ENCODE measurements at regions not wholly inside any gene's neighbourhood (a gene's known extent, or its start where the extent isn't known, plus 50 kb on each side); places are given as distances from the start of the nearest gene placed in this dataset.
A peak's percentile ranks its signal among the peaks of the same experiment; 100 is the strongest.

GRCh38 chr11:112355726-112356125 is 95.1 kb upstream of the PLET1 start:
- peak; percentile 53 for DNase-seq (ENCODE audit: low read depth)

DNA sequence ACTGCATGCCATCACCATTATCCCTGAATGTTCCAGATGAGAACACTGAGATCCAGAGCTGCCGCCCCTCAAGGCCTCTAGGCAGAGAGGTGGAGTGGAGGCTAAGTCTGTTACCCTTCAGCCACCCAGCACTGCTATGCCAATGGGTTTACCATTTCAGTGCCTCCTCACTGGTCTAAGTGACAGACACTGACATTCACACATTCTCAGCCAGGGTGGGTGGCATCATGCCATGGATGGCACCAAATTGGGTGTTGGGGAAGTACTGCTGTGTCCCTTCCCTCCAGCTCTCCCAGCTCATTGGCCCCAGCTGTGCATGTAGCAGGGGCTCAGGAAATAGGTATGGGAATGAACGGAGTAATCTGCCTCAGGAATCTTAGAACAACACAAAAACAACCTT is 96.8 kb upstream of the PLET1 start:
- DNase-seq (ENCODE audit: low read depth) = no peak

DNA sequence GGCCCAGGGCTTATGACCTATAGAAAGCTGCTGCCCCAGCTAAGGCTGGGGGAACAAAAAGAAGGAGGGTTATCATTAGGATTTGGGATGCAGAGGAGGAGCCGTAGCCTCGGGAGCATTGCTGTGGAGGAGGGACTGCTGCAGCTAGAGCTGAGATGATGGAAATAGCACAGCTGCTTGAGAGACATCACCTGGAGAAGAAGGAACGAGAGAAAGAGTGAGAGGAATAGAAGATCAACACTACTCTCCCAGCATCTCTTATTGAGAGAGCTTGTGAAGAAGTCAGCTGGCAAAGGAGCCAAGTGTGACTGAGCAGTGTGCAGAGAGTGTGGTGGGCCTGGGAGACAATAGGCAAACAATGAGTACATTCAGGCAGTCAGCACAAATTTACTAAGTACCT is 100.7 kb upstream of the PLET1 start:
- DNase-seq (ENCODE audit: low read depth) = no peak

GRCh38 chr11:112363527-112363926 is 102.9 kb upstream of the PLET1 start:
- DNase-seq (ENCODE audit: low read depth) = no peak

- peak; percentile 67 for DNase-seq (ENCODE audit: low read depth)
Observed at GRCh38 chr11:112364962-112365481, 104.4 kb upstream of the PLET1 start.

GRCh38 chr11:112366012-112366411 is 105.4 kb upstream of the PLET1 start:
- no peak for DNase-seq (ENCODE audit: low read depth)

- no peak for DNase-seq (ENCODE audit: low read depth)
Observed at GRCh38 chr11:112366777-112367176, 106.1 kb upstream of the PLET1 start.

GRCh38 chr11:112367461-112367860 is 106.8 kb upstream of the PLET1 start:
- no peak for DNase-seq (ENCODE audit: low read depth)

DNA sequence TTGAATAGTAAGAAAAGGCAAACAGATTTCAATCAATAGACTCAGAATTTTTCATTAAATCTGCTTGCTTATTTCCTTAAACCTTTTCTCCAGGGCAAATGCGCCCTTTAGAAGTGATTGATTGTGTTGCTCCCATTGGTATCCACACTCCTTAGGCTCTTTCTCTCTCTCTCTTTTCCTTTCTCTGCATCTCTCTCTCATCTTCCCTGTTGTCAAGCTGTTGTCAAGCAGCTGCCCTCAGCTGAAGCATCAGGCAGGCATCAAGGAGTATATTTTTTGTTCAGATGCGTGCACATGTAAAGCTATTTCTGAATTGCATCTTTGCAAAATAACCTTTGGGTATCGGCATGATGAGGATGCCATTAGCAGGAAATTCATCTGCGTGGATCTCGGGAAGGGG is 107.2 kb upstream of the PLET1 start:
- DNase-seq (ENCODE audit: low read depth) = no peak

DNA sequence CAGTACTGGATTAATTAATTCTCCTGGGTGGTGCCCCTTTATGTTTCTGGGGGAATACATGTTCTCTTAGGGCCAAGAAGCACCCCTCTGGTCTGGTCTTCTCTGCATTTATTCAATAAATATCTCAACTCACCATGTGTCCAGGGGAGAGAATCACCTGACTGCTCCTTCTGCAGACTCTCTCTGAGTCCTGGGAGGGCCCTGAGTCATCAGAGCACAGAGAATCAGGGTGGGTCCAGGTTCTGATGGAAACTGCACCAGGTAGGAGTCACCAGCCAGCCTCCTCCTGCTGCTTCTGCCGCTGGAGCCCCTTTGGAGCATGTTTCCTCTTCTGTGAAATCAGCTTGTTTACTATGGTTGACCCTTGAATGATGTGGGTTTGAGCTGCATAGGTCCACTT is 107.7 kb upstream of the PLET1 start:
- no peak for DNase-seq (ENCODE audit: low read depth)

GRCh38 chr11:112369374-112369773 is 108.7 kb upstream of the PLET1 start:
- DNase-seq (ENCODE audit: low read depth) = no peak

GRCh38 chr11:112369916-112370315 is 109.3 kb upstream of the PLET1 start:
- DNase-seq (ENCODE audit: low read depth) = no peak

- DNase-seq (ENCODE audit: low read depth) = no peak
Observed at GRCh38 chr11:112374486-112375140, 114.0 kb upstream of the PLET1 start.

DNA sequence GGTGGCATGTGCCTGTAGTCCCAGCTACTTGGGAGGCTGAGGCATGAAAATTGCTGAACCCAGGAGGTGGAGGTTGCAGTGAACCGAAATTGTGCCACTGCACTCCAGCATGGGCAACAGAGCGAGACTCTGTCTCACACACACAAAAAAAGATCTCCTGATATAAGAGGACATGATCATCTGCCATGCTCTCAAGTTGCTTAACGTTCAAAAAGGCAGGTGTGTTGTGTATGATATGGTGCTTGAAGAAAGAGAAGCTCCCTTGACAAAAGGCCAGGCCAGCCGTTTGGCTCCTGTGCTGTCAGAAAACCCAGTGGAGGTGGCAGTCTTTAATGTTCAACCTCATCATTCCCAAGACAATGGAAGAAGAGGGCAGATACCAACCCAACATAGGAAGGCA is 117.3 kb upstream of the PLET1 start:
- no peak for DNase-seq (ENCODE audit: low read depth)

DNA sequence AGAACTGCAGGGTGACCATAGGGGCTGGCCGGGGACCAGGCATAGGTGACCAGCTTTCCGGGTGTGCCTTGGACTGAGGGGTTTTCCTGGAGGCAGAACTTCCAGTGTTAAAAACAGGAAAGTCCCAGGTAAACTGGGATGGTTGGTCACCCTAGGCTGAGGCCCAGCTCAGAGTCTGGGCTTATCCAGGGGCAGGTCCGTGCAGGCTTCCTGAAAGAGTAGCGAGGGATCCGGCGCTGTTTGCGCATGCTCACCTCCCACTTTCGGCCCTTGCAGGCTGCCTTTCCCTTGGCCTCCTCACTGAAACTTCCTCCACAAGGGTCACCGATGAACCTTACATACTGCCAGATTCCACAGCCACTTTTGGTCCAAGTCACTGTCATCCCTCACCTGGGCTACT is 119.8 kb upstream of the PLET1 start:
- no peak for DNase-seq (ENCODE audit: low read depth)

GRCh38 chr11:112381578-112381977 is 120.9 kb upstream of the PLET1 start:
- DNase-seq (ENCODE audit: low read depth) = no peak

- no peak for DNase-seq (ENCODE audit: low read depth)
Observed at GRCh38 chr11:112382561-112382960, 121.9 kb upstream of the PLET1 start.

DNA sequence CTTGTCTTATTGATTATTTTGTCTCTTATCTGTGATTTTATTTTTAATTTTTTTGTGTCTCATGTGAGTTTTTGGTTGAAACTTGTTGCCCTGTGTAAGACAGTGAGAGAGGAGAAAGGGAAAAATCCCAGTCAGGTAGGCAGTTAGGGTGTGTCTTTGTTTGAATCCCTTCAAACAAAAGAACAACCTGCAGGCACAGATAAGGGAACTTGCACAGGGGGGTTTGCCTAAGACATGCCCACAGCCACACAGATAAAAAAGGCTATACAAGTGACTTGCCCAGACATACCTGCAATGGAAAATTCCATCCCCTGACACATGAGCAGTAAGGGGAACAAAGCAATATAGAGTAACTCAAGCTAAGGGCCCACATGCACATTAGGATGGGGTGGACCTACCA is 127.8 kb upstream of the PLET1 start:
- no peak for DNase-seq (ENCODE audit: low read depth)

DNA sequence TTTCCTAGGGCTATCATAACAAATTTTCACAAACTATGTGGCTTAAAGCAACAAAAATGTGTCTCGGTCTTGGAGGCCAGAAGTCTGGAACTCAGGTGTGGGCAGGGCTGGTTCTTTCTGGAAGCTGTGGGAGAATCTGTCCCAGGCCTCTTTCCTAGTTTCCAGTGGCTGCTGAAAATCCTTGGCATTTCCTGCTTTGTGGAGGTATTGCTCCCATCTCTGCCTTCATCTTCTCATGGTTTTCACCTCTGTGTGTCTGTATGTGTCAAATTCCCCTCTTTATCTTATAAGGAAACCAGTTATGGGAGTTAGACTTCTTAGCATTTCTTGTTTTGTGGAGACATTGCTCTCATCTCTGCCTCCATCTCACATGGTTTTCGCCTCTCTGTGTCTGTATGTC is 130.4 kb upstream of the PLET1 start:
- no peak for DNase-seq (ENCODE audit: low read depth)

DNA sequence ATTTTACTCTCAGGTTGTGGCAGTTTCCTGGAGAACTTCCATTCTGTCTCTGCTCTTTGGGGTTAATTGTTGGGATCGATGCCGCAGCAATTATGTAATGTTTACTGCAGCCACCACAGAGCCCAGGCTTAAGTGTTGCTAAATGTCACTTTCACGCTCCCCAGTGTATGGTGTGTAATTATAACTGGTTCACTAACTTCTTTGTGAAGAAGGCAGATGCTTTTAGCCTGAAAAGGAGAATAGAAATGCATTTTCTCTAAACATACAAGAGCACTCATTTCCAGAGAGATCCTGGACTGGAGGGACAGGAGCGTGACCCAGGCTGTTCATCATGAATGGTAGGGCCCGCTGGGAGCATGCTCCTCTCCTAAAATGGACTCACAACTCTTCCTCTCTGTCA is 132.2 kb upstream of the PLET1 start:
- DNase-seq (ENCODE audit: low read depth) = no peak

DNA sequence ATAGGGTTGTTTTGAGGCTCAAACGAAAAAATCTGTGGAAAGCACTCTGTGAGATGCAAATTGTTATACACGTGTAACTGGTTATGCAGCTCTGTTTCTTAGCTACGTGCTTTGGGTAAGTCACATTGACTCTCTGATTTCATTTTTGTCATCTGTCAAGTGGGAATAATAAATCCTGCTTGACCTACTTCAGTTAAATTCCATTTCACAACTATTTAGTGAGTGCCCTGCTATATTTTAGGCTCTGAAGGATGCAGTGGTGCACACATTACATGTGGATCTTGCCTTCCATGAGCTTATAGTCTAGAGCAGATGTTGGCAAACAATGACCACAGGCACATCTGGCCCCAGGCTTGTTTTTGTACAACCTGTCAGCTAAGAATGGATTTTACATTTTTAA is 133.6 kb upstream of the PLET1 start:
- DNase-seq (ENCODE audit: low read depth) = no peak

- peak; percentile 17 for DNase-seq (ENCODE audit: low read depth)
Observed at GRCh38 chr11:112396076-112396475, 135.4 kb upstream of the PLET1 start.

GRCh38 chr11:112398798-112399478 is 138.3 kb upstream of the PLET1 start:
- DNase-seq (ENCODE audit: low read depth) = no peak

All from HT1080 (cell line).